Cardiac muscle cell (in vitro differentiated cells and primary cell): ENCODE measurements at regions not wholly inside any gene's neighbourhood (a gene's known extent, or its start where the extent isn't known, plus 50 kb on each side); places are given as distances from the start of the nearest gene placed in this dataset.

Experiments
- DNase-seq, 2 donors: peaks; one replicate each; pipeline versions ENCODE4 v3.0.0 to v3.0.0-alpha.2; 2010 to 2017; ENCODE audit warnings: low read depth in 1 of 2, low spot score in 1 of 2
- H3K27ac ChIP-seq: fragments of 200-600 bp; sonication (generic); 2 replicates; pipeline ENCODE4 v1.5.1; 2016
- H3K27me3 ChIP-seq: fragments of 200-600 bp; sonication (generic); 2 replicates; pipeline ENCODE4 v1.6.0; 2016; ENCODE audit warnings: control low read depth
- H3K36me3 ChIP-seq: fragments of 200-600 bp; sonication (generic); 2 replicates; pipeline ENCODE4 v1.5.1; 2016; ENCODE audit warnings: control low read depth
- H3K4me1 ChIP-seq: fragments of 200-600 bp; sonication (generic); 2 replicates; pipeline ENCODE4 v1.8.1; 2017; ENCODE audit warnings: low read depth, mild to moderate bottlenecking, mixed run types
- H3K4me3 ChIP-seq: fragments of 200-600 bp; sonication (generic); 2 replicates; pipeline ENCODE4 v1.5.1; 2016; ENCODE audit warnings: mild to moderate bottlenecking
- H3K9me3 ChIP-seq: fragments of 200-600 bp; sonication (generic); 2 replicates; pipeline ENCODE4 v1.5.1; 2017; ENCODE audit warnings: low read depth, mild to moderate bottlenecking, control low read depth
- CTCF ChIP-seq: IDR thresholded peaks from 2 replicates; pipeline ENCODE4 v1.5.1; 2012; ENCODE audit warnings: low read depth, mild to moderate bottlenecking, low read length

DNA sequence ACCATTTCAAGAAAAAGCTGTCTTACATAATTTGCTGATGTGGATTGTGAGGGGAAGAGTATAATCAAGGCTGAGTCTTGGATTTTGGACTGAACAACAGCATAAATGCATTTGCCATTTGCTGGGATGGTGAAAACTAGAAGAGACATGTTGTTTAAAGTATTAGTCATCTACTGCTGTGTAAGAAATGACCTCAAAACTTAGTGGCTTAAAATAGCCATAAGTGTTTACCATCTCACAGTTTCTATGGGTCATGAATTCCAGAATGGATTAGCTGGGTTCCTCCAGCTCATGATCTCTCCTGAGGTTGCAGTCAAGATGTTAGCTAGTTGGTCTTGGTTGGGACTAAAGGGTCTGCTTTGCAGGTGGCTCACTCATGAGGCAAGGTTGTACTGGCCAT, 66.2 kb downstream of the SCN11A start:
- no peaks in the 10 kb centered on the region for H3K36me3 ChIP-seq
- H3K4me1 ChIP-seq: no peaks in the 10 kb centered on the region
- no peak overlapping the region for H3K27ac ChIP-seq
- no peaks in the 10 kb centered on the region for H3K27me3 ChIP-seq
- no peak for TF ChIP-seq CTCF
- no peak overlapping the region for H3K4me3 ChIP-seq
- no peak for DNase-seq
- no peaks in the 10 kb centered on the region for H3K9me3 ChIP-seq

DNA sequence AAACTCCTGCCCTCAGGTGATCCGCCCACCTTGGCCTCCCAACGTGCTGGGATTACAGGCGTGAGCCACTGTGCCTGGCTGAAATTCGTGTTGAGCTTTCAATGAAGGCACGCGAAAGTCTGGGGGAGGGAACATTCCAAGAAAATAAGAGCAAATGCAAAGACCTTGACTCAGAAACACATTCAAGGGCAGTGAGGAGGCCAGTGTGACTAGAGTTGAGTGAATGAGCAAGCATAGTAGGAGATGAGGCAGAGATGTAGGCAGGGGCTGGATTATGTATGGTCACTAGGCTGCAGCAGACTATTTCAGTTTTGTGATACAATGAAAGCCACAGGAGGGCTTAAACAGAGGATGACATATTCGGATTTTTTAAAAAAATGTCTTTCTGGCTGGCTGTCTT, 67.0 kb downstream of the SCN11A start:
- TF ChIP-seq CTCF: no peak
- no peak overlapping the region for H3K27ac ChIP-seq
- no peaks in the 10 kb centered on the region for H3K27me3 ChIP-seq
- no peaks in the 10 kb centered on the region for H3K4me1 ChIP-seq
- DNase-seq: no peak
- H3K36me3 ChIP-seq: no peaks in the 10 kb centered on the region
- H3K9me3 ChIP-seq: no peaks in the 10 kb centered on the region
- no peak overlapping the region for H3K4me3 ChIP-seq

- no peak overlapping the region for H3K4me3 ChIP-seq
- H3K27ac ChIP-seq: no peak overlapping the region
- no peak for DNase-seq
- H3K9me3 ChIP-seq: no peaks in the 10 kb centered on the region
- no peaks in the 10 kb centered on the region for H3K4me1 ChIP-seq
- no peaks in the 10 kb centered on the region for H3K36me3 ChIP-seq
- TF ChIP-seq CTCF: no peak
- no peaks in the 10 kb centered on the region for H3K27me3 ChIP-seq
Measured at GRCh38 chr3:38984110-38984509, 67.6 kb downstream of the SCN11A start.

GRCh38 chr3:38980938-38981337, 70.8 kb downstream of the SCN11A start:
- Histone ChIP-seq H3K9me3 (no peaks in the 10 kb centered on the region), H3K4me1 (no peaks in the 10 kb centered on the region), H3K36me3 (no peaks in the 10 kb centered on the region), H3K27me3 (no peaks in the 10 kb centered on the region), H3K27ac (no peak overlapping the region), H3K4me3 (no peak overlapping the region)
- DNase-seq: no peak
- TF ChIP-seq CTCF: no peak

DNA sequence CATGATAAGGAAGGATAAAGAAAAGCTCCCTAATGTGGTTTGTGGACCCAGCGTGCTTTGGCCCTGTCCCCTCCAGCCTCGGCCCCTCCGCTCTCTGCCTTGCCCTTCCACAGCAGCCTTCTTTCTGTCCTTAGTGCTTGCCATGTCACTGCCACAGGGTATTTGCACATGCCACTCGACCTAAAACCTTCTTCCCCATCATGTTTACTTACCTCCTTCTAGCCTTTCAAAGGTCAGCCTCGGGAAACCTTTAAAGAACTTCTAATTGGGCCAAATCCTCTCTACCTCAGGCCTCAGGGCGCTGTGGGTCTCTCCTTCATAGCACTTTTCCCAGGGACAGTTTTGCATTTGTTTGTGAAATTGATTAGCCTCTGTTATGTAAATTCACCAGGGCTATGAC, 73.0 kb downstream of the SCN11A start:
- Histone ChIP-seq H3K4me3 (no peak overlapping the region), H3K9me3 (no peaks in the 10 kb centered on the region)
- no peak for TF ChIP-seq CTCF

More for the DNA sequence above, 73.0 kb downstream of the SCN11A start:
- Histone ChIP-seq H3K36me3 (no peaks in the 10 kb centered on the region), H3K4me1 (no peaks in the 10 kb centered on the region), H3K27me3 (no peaks in the 10 kb centered on the region), H3K27ac (no peak overlapping the region)
- DNase-seq: no peak
